Aorta (tissue), 5 donors: ENCODE measurements at regions not wholly inside any gene's neighbourhood (a gene's known extent, or its start where the extent isn't known, plus 50 kb on each side); places are given as distances from the start of the nearest gene placed in this dataset.
"Not testable (repeated sequence)": the region's sequence is repeated elsewhere in the genome, so short reads cannot be mapped to it uniquely, and the experiment has no call there.

Experiments
- ATAC-seq: fragments of 200-7000 bp; cut with Tn5 transposase; one replicate; pipeline ENCODE4 v1.9.1; 2022; ENCODE audit warnings: moderate library complexity; ENCODE audit not compliant: low FRiP score
- DNase-seq, 2 donors: peaks; one replicate each; pipeline ENCODE4 v3.0.0-alpha.2; 2020
- H3K27ac ChIP-seq, 2 donors: one replicate each; pipeline ENCODE4 v1.5.1; 2013; ENCODE audit warnings: low read length in 2 of 2, mild to moderate bottlenecking in 2 of 2, moderate library complexity in 2 of 2, control low read depth in 1 of 2, inconsistent platforms in 1 of 2, low read depth in 1 of 2
- H3K27me3 ChIP-seq, 2 donors: one replicate each; pipeline ENCODE4 v1.6.1; 2013; ENCODE audit warnings: control low read depth in 1 of 2, low read length in 1 of 2, mild to moderate bottlenecking in 1 of 2, moderate library complexity in 1 of 2; ENCODE audit not compliant: insufficient read depth in 2 of 2, control insufficient read depth in 1 of 2
- H3K36me3 ChIP-seq, 2 donors: one replicate each; pipeline ENCODE4 v1.6.1; 2013; ENCODE audit warnings: control low read depth in 1 of 2, low read length in 1 of 2, mild to moderate bottlenecking in 1 of 2; ENCODE audit not compliant: insufficient read depth in 2 of 2, control insufficient read depth in 1 of 2
- H3K4me1 ChIP-seq, 2 donors: one replicate each; pipeline ENCODE4 v1.6.1; 2013; ENCODE audit warnings: low read length in 2 of 2, control low read depth in 1 of 2, mild to moderate bottlenecking in 1 of 2, moderate library complexity in 1 of 2; ENCODE audit not compliant: insufficient read depth in 2 of 2, control insufficient read depth in 1 of 2
- H3K4me3 ChIP-seq, 2 donors: one replicate each; pipeline ENCODE4 v1.5.1; 2013; ENCODE audit warnings: low read length in 2 of 2, control low read depth in 1 of 2, mild to moderate bottlenecking in 1 of 2
- H3K9me3 ChIP-seq: one replicate; pipeline ENCODE4 v1.6.1; 2013; ENCODE audit warnings: mild to moderate bottlenecking, low read length; ENCODE audit not compliant: control insufficient read depth
- WGBS, 2 donors: extraction: QIAGEN DNeasy Blood & Tissue Kit; methylation state at CpG; one replicate each; pipeline ENCODE4 v1.1.7; 2013; 5-methylcytosine and 5-hydroxymethylcytosine counted together
- intact Hi-C, 2 donors: fragments of 100-400 bp; cut with DNase I; formaldehyde crosslinking; loops; one replicate each; pipeline versions ENCODE4 v1.14.2 to v1.15.0; 2022
- donor health status: healthy with polysubstance abuse.
- donor health status: Bipolar disorder and iron deficiency.
- donor health status: DM: no; HTN: no; CAD: no.
- donor health status: DM: no; HTN: no; CAD: no.
- donor health status: DM: yes; HTN: yes; CAD: no.

DNA sequence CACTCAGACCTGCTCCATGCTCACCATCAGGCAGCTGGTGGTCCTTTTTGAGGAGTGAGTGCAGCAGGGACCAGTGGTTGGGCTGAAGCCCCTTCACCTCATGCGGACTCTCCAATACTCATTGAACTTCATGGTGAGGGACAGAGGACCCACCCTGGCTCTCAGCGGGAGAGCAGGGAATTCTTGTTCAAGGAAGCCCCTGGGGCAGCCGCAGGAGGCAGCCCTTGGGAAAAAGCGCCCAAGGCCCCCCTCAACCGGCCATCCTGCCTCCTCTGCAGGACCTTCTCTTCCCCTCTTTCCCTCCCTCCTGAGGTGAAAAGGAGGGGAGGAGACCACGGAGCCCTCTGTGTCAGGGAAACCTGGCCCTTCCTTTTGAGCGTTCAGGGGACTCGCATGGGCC lies 4510.9 kb upstream of the OR11H1 start:
- intact Hi-C loops, H3K4me3 ChIP-seq, H3K36me3 ChIP-seq, H3K27me3 ChIP-seq, H3K9me3 ChIP-seq, H3K4me1 ChIP-seq, H3K27ac ChIP-seq: not testable (repeated sequence)
- WGBS, 2 donors: 65 to 72% methylated on average over 6 of the region's 8 CpGs
- DNase-seq (peak in 1 of 2 donors; percentile 76), ATAC-seq (peak; percentile 72)

DNA sequence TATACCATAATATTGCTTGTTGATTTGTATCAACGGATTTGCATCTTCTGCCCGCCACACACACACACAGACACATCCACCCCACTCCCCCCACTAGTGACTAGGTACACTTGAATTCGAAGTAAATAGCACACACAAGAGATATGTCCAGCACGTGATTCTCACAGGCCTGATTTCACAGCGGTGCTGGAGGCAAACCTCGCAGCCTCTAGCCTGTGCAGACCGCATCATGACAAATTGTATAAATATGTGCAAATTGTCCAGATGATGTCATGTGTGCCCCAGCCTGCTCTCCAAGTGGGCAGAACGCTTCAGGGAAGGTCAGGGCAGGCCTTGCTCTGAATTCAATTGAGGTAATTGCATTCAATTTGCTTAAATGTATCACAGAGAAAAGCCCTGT lies 4507.5 kb upstream of the OR11H1 start:
- H3K36me3 ChIP-seq, H3K27me3 ChIP-seq, H3K4me1 ChIP-seq, intact Hi-C loops, DNase-seq, H3K9me3 ChIP-seq, H3K4me3 ChIP-seq, H3K27ac ChIP-seq: not testable (repeated sequence)
- peak; percentile 29 for ATAC-seq
- WGBS, 2 donors: 47 to 53% methylated on average over 7 of the region's 8 CpGs

DNA sequence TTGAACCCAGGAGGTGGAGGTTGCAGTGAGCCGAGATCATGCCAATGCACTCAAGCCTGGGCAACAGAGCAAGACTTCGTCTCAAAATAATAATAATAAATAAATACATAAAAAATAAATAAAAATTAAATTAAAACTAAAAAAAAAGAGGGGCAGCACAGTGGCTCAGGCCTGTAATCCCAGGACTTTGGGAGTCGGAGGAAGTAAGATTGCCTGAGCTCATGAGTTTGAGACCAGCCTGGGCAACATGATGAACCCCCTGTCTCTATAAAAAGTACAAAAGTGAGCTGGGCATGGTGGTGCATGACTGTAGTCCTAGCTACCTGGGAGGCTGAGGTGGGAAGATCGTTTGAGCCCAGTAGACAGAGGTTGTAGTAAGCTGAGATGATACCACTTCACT lies 4501.5 kb upstream of the OR11H1 start:
- 48 to 52% methylated on average over 3 of the region's 4 CpGs for WGBS, 2 donors
- H3K27ac ChIP-seq, DNase-seq, H3K4me3 ChIP-seq, ATAC-seq, H3K27me3 ChIP-seq, intact Hi-C loops, H3K4me1 ChIP-seq, H3K36me3 ChIP-seq, H3K9me3 ChIP-seq: not testable (repeated sequence)

GRCh38 chr22:11027064-11027463 lies 4500.9 kb upstream of the OR11H1 start:
- H3K4me3 ChIP-seq, H3K9me3 ChIP-seq, H3K36me3 ChIP-seq, H3K27me3 ChIP-seq, H3K4me1 ChIP-seq, ATAC-seq, H3K27ac ChIP-seq, intact Hi-C loops: not testable (repeated sequence)
- DNase-seq: peak in 1 of 2 donors; percentile 72
- 65 to 68% methylated on average over 9 of the region's 9 CpGs for WGBS, 2 donors

DNA sequence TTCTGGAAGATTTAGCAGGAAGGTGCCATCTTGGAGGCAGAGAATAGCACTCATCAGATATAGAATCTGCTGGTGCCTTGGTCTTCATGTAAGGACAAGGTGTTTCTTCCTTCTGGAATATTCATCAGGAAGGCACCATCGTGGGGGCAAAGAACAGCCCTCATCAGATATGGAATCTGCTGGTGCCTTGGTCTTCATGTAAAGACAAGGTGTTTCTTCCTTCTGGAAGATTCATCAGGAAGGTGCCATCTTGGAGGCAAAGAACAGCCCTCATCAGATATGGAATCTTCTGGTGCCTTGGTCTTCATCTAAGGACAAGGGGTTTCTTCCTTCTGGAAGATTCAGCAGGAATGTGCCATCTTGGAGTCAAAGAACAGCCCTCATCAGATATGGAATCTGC lies 4500.5 kb upstream of the OR11H1 start:
- H3K4me1 ChIP-seq, H3K27ac ChIP-seq, DNase-seq, H3K27me3 ChIP-seq, H3K4me3 ChIP-seq, ATAC-seq, H3K36me3 ChIP-seq, H3K9me3 ChIP-seq, intact Hi-C loops: not testable (repeated sequence)
- WGBS, 2 donors: 42% methylated on average over 1 of the region's 1 CpG

GRCh38 chr22:11028180-11028579 lies 4499.8 kb upstream of the OR11H1 start:
- DNase-seq, H3K4me1 ChIP-seq, H3K27ac ChIP-seq, intact Hi-C loops, H3K36me3 ChIP-seq, H3K9me3 ChIP-seq, H3K27me3 ChIP-seq, ATAC-seq, H3K4me3 ChIP-seq: not testable (repeated sequence)
- WGBS, 2 donors: 22 to 23% methylated on average over 1 of the region's 1 CpG

GRCh38 chr22:11029534-11029933 lies 4498.5 kb upstream of the OR11H1 start:
- intact Hi-C loops, H3K27me3 ChIP-seq, H3K4me3 ChIP-seq, H3K36me3 ChIP-seq, H3K9me3 ChIP-seq, H3K4me1 ChIP-seq, H3K27ac ChIP-seq, ATAC-seq: not testable (repeated sequence)
- peak in 1 of 2 donors; percentile 78 for DNase-seq
- 62% methylated on average over 8 of the region's 8 CpGs for WGBS, 2 donors

DNA sequence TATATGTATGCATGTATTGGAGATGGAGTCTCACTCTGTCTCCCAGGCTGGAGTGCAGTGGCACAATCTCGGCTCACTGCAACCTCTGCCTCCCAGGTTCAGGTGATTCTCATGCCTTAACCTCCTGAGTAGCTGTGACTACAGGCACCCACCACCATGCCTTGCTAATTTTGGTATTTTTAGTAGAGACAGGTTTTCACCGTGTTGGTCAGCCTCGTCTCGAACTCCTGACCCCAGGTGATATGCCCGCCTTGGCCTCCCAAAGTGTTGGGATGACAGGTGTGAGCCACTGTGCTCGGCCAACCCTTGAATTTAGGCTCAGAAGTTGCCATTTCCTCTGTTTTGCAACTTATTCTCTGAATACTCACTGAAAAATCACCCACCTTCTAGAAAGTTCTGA lies 4498.0 kb upstream of the OR11H1 start:
- ATAC-seq, H3K36me3 ChIP-seq, H3K27me3 ChIP-seq, H3K27ac ChIP-seq, intact Hi-C loops, H3K4me1 ChIP-seq, H3K9me3 ChIP-seq, H3K4me3 ChIP-seq: not testable (repeated sequence)
- WGBS, 2 donors: 47 to 55% methylated on average over 6 of the region's 6 CpGs
- DNase-seq: peak in 1 of 2 donors; percentile 77

GRCh38 chr22:11030571-11031410 lies 4497.2 kb upstream of the OR11H1 start:
- H3K9me3 ChIP-seq, H3K27ac ChIP-seq, intact Hi-C loops, H3K4me3 ChIP-seq, H3K36me3 ChIP-seq, H3K4me1 ChIP-seq, H3K27me3 ChIP-seq, ATAC-seq: not testable (repeated sequence)
- DNase-seq: peak in 1 of 2 donors; percentile 73
- WGBS, 2 donors: 67 to 70% methylated on average over 12 of the region's 12 CpGs
